ENCODE measurements at regions not wholly inside any gene's neighbourhood (a gene's known extent, or its start where the extent isn't known, plus 50 kb on each side); places are given as distances from the start of the nearest gene placed in this dataset.
"Not testable (repeated sequence)": the region's sequence is repeated elsewhere in the genome, so short reads cannot be mapped to it uniquely, and the experiment has no call there.

GRCh38 chr13:88217372-88217771, 546.2 kb downstream of the SLITRK5 start:
- peak; percentile 51 for DNase-seq (ENCODE audit: low read depth)

GRCh38 chr13:88217883-88218282, 546.7 kb downstream of the SLITRK5 start:
- DNase-seq (ENCODE audit: low read depth): peak; percentile 15

- DNase-seq (ENCODE audit: low read depth): no peak
These were observed 552.8 kb downstream of the SLITRK5 start for GRCh38 chr13:88223958-88224357.

DNA sequence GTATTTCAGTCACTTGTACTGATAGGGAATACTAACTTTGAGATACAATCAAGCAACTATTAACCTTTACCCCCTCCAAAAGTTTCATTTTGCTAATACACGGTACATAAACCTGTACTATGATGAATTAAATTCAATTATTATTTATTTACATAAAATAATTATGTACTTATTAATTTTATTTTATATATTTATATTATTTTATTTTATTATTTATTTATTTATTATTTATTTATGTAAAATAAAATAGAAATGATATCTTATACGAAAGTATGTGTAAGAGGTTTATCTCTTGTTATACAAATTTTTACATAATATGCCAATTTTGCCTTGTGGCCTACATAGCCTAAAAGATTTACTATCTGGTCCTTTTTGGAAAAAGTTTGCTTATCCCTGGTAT, 564.3 kb downstream of the SLITRK5 start:
- no peak for DNase-seq (ENCODE audit: low read depth)

DNA sequence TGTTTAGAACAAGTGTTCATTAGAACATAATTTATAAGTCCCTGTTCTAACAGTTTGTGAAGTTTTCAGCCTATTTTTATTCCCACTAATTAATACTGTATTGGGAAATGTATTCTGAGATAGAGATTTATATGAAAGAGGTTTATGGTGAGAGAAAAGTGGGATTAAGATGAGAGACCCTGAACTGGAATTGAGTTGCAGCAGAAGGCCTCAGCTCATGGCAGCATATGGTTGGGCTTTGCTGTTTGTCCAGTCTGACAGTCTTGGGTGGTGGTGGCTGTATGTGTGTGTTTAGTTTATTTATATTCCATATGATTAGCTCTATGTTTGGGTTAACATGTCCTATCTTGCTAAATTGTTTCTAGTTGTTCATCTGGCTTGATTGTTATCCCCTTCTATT, 575.1 kb downstream of the SLITRK5 start:
- no peak for DNase-seq (ENCODE audit: low read depth)

DNA sequence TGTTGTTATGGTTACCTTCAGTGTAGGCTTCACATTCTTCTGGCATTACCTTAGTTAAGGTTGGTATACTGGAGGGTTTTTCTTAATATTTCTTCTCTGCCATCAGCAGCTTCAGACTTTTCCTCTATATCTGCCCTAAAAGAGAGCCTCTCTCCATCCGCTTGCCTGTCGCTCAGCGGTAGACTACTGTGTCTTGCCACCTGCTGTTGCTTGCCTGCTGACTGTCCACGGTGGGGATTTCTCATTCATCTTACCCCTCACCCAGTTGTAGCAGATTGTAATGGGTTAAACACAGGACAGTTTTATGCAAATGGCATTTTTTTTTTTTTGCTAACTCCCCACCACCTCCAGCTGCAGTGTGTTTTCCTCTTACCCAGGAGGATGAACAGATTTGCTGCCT, 577.2 kb downstream of the SLITRK5 start:
- no peak for DNase-seq (ENCODE audit: low read depth)

DNA sequence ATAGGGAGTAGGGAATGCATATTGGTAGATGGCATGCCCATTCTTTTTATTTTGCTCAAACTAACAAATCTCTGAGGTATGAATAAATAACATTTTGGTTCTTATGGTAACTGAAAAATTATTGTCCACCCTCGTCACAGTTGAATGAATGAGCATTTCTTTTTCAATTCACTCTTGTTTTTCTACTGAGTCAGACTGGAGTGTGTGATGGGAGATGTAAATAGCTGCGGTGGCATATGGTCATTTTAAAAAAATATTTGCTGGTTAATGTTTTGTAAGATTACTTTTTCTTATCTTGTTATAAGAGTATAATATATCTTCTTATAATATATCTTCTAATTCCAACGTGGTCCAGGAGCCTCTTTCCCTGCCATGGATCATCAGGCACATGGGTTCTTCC, 586.5 kb downstream of the SLITRK5 start:
- DNase-seq (ENCODE audit: low read depth): peak; percentile 41

- no peak for DNase-seq (ENCODE audit: low read depth)
These were observed 592.6 kb downstream of the SLITRK5 start for GRCh38 chr13:88263808-88264207.

- no peak for DNase-seq (ENCODE audit: low read depth)
These were observed 610.7 kb downstream of the SLITRK5 start for GRCh38 chr13:88281841-88282240.

GRCh38 chr13:88285329-88285728, 614.2 kb downstream of the SLITRK5 start:
- no peak for DNase-seq (ENCODE audit: low read depth)

DNA sequence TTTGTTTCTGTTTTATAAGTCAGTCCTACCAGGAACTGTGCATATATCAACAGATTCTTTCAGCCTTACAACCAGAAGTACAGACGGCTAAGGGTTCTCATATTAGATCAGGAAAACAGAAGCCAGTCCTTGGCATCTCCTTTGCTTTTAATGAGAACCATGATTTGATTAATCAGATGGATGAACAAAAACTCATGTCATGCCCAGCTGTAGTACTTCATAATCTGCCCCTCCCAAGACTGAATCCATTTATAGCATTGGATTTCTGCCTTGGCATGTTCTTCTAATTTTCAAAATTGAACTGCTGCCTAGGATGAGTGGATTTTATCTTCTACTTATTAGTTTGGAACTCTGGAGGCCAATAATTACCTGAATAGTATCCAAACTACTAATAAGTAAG, 617.2 kb downstream of the SLITRK5 start:
- no peak for DNase-seq (ENCODE audit: low read depth)

GRCh38 chr13:88291731-88292130, 620.6 kb downstream of the SLITRK5 start:
- DNase-seq (ENCODE audit: low read depth): not testable (repeated sequence)

GRCh38 chr13:88294368-88294767, 623.2 kb downstream of the SLITRK5 start:
- no peak for DNase-seq (ENCODE audit: low read depth)

DNA sequence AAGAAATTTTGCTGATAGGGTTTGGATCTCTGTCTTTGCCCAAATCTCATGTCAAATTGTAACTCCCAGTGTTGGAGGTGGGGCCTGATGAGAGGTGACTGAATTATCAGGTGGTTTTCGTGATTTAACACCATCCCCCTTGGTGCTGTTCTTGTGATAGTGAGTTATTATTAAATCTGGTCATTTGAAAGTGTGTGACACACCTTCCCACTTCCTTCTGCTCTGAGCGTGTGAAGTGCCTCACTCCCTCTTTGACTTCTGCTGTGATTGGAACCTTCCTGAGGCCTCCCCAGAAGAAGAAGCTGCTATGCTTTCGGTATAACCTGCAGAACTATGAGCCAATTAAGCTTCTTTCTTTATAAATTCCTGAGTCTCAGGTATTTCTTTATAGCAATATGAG, 632.0 kb downstream of the SLITRK5 start:
- no peak for DNase-seq (ENCODE audit: low read depth)

DNA sequence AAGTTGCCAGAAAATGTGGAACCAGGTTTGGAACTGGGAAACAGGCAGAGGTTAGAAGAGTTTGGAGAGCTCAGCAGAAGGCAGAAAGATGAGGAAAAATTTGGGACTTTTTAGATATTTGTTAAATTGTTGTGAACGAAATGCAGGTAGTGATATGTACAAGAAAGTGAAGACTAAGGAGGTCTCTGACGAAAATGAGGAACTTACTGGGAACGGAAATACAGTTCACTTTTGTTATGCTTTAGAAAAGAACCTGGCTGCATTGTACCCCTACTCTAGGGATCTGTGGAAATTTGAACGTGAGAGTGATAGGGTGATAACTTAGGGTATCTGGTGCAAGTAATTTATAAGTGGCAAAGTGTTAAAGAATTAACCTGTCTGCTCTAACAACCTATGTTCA, 632.4 kb downstream of the SLITRK5 start:
- DNase-seq (ENCODE audit: low read depth): no peak

- DNase-seq (ENCODE audit: low read depth): no peak
These were observed 643.3 kb downstream of the SLITRK5 start for GRCh38 chr13:88314496-88314895.

- no peak for DNase-seq (ENCODE audit: low read depth)
These were observed 657.9 kb downstream of the SLITRK5 start for GRCh38 chr13:88329066-88329465.

DNA sequence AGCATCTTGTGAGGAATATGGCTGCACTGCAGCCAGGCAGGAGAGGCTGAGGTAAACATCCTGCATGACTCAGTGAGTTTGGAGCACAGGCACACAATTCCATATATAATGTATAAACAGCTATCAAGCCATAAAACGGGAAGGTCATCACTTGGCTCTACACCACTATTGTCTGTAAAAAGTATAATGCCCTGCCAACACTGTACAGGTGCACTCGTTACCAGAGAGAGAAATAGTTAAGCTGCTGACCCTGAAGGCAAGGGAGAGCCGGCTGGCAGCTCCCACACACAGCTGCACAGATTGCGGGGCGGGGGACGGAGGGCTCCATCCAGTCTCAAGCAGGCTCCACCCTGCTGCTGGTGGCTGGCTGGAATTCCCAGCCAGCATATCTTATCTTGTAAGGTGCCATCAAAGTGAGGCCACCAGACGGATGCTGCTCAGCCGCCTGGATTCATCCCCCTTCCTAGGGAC, 668.1 kb downstream of the SLITRK5 start:
- no peak for DNase-seq (ENCODE audit: low read depth)

DNA sequence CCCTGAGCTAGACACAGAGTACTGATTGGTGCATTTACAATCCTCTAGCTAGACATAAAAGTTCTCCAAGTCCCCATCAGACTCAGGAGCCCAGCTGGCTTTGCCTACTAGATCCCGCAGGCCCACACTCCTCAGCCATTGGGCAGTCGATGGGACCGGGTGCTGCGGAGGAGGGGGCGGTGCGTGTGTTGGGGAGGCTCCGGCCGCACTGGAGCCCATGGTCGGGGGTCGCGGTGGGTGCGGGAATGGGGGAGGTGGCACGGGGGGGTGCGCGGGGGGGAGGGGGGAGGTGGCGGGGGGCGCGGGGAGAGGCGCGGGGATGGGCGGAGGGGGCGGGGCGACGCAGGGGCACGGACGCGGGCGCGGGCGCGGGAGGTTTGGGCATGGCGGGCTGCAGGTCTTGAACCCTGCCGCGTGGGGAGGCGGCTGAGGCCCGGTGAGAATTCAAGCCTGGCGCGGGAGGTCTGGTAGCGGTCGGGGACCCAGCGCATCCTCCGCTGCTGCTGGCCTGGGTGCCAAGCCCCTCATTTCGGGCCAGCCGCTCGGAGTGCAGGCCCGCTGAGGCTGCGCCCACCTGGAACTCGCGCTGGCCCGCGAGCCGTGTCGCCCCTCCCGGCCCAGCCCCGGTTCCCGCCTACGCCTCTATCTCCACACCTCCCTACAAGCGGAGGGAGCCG, 674.1 kb downstream of the SLITRK5 start:
- DNase-seq (ENCODE audit: low read depth): no peak

- no peak for DNase-seq (ENCODE audit: low read depth)
These were observed 689.6 kb downstream of the SLITRK5 start for GRCh38 chr13:88360761-88361160.

DNA sequence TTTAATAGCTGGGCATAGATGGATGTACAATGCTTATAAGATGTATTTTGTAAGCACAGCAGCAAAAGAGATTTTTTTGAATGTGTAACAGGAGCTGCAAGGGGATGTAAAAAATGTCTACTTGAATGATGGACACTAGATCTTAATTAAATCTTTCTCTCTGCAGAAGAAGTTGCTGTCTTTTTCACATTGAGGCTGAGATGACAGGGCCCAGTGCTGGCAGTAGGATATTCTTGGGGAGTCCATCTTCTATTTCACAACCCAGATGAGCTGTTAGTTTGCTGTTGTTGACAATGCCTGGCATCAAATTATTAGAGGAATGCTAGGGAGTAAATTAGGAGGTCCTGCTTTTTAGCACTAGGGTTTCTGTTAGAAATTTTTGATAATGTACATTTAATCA, 698.7 kb downstream of the SLITRK5 start:
- DNase-seq (ENCODE audit: low read depth): no peak

DNA sequence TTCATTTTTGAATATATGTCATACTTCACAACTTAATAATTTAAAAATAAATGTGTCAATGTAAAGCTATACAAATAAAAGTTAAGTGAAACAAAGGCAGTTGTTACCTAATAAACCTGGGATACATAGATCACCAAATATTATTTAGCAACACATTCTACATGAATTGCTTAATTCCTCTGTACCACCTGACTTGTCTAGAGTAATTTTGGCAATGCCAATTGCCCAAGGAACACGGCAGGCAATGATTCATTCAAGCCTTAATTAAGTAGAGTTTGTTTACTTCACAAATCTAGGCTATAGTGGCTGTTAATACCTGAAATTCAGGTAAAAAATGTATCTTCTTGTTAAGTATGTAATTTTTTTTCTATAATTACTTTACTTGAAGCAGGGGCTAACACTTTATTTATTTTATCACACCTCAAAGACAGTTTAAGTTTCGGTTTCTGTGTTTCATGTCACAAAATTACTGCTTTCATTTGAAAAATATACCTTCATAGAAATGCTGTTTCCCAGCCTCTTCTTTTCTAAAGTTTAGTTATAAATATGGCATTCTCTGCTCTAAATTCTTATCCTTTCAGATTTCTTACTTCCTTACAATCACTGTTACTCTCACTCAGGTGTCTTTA, 705.7 kb downstream of the SLITRK5 start:
- DNase-seq (ENCODE audit: low read depth): peak; percentile 46

DNA sequence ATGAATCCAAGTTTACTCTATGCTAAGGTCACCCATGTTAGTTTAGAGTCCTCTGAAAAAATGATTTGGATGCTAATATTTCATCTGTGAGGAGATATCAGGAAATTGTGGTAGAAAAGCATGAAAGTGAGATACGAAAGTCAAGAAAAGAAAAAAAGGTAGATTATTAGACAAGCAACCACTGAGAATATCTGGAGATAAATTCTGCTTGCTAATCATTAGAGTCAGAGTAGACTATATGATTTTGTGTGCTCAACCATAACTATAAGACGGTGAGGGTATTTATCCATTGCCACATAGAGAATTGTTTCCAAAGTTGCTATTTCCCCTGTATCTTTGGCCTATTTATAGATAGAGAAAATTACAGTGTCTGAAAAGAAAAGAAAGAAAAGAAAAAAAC, 706.7 kb downstream of the SLITRK5 start:
- no peak for DNase-seq (ENCODE audit: low read depth)

GRCh38 chr13:88384542-88384941, 713.4 kb downstream of the SLITRK5 start:
- no peak for DNase-seq (ENCODE audit: low read depth)

Data from renal cortical epithelial cell (primary cell).